ENCODE measurements at regions not wholly inside any gene's neighbourhood (a gene's known extent, or its start where the extent isn't known, plus 50 kb on each side); places are given as distances from the start of the nearest gene placed in this dataset.

DNA sequence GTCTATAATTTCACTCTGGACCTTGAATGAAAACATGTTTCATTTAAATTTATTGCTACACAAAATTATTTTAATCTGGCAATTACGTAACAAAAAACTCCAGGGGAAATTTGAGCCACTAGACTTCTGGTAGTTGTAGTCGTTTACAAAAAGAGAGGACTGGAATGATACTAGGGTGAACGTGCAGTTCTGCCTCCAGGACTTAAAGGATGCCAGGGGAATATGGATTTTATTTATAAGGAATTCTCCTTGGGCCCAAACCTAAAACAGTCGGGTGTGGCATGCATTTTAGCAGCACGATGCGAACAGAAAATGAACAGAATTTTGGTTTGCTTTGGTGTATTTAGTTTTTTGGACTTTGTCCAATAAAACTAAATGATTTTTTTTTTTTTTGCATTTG, 76.9 kb downstream of the PRL start:
- no peak overlapping the region for H3K27ac ChIP-seq
- H3K9me3 ChIP-seq (ENCODE audit: low read depth, low read length) = no peaks in the 10 kb centered on the region
- TF ChIP-seq POLR2AphosphoS5 (IDR thresholded peaks at IDR 0.05; ENCODE audit: borderline replicate concordance, low read depth, low read length) (no peak), EZH2 (IDR thresholded peaks at IDR 0.05) (no peak), FOXP2 (optimal IDR thresholded peaks at IDR 0.05; ENCODE audit: control extremely low read depth, extremely low read length, insufficient read depth) (no peak)
- H3K9ac ChIP-seq (ENCODE audit: insufficient read length) = no peak overlapping the region
- no peak for DNase-seq (ENCODE audit: low read depth, low spot score)
- no peaks in the 10 kb centered on the region for H3K36me3 ChIP-seq (ENCODE audit: insufficient read depth, low read length)
- H3K4me3 ChIP-seq = no peak overlapping the region

DNA sequence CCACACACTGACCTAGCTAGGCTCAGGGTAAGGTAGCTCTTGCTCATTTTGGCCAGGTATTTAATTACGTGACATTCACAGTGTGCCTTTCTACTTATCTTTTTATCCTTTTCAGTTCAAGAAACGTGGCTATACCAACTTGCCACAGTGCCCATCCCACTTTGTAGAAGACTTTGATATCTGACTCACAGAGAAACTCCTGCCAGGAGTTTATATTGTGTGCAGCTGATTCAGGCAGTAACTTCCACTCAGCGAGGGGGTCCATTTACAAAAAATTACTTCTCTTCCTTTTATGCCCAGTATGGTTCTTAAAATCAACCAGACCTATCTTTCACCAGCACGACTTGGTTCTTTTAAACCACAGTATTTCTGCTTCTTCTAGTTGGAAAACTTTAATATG, 75.6 kb downstream of the PRL start:
- Histone ChIP-seq H3K9me3 (ENCODE audit: low read depth, low read length) (no peaks in the 10 kb centered on the region), H3K9ac (ENCODE audit: insufficient read length) (no peak overlapping the region), H3K36me3 (ENCODE audit: insufficient read depth, low read length) (no peaks in the 10 kb centered on the region), H3K27ac (no peak overlapping the region), H3K4me3 (no peak overlapping the region)
- DNase-seq (ENCODE audit: low read depth, low spot score) = no peak
- TF ChIP-seq EZH2 (IDR thresholded peaks at IDR 0.05) (no peak), FOXP2 (optimal IDR thresholded peaks at IDR 0.05; ENCODE audit: control extremely low read depth, extremely low read length, insufficient read depth) (no peak), POLR2AphosphoS5 (IDR thresholded peaks at IDR 0.05; ENCODE audit: borderline replicate concordance, low read depth, low read length) (no peak)

DNA sequence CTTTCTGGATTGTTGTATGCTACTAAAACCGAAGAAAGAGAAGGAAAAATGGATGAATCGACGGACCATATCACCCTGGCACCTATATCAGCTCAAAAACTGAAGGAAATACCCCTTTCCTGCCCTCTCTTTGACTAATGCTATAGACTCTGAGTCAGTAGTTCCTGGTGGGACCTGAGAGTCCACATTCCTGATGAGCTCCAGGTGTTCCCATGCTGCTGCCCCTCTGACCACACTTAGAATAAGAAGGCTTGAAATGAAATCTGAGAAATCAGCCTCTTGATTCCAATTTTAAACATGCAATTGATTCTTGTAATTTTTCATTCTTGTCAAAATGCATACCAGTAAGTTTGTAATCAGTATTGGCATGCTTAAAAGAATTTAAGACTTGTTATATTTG, 75.2 kb downstream of the PRL start:
- no peak overlapping the region for H3K4me3 ChIP-seq
- H3K27ac ChIP-seq = no peak overlapping the region
- H3K9ac ChIP-seq (ENCODE audit: insufficient read length) = no peak overlapping the region
- no peak for DNase-seq (ENCODE audit: low read depth, low spot score)
- TF ChIP-seq EZH2 (IDR thresholded peaks at IDR 0.05) (no peak), POLR2AphosphoS5 (IDR thresholded peaks at IDR 0.05; ENCODE audit: borderline replicate concordance, low read depth, low read length) (no peak), FOXP2 (optimal IDR thresholded peaks at IDR 0.05; ENCODE audit: control extremely low read depth, extremely low read length, insufficient read depth) (no peak)
- H3K36me3 ChIP-seq (ENCODE audit: insufficient read depth, low read length) = no peaks in the 10 kb centered on the region
- no peaks in the 10 kb centered on the region for H3K9me3 ChIP-seq (ENCODE audit: low read depth, low read length)

DNA sequence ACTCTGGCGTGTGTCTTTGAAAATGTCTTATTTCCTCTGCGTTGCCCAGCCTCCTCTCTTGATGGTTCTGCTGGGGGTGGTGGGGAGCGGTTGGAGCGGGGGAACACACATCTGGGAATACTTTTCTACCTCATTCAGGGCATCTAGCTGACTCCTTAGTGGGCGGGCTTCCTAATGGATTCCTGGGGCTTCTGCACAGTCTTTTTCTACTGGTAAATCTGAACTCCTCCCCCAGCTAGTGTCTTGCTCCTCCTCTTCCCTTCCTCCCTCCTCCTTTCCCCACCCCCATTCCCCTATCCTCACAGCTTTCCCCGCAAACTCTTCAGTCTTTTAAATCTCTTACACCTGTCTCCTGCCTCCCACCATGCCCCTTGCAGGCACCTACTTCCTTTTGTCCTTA, 74.4 kb downstream of the PRL start:
- TF ChIP-seq POLR2AphosphoS5 (IDR thresholded peaks at IDR 0.05; ENCODE audit: borderline replicate concordance, low read depth, low read length) = no peak
- H3K36me3 ChIP-seq (ENCODE audit: insufficient read depth, low read length) = no peaks in the 10 kb centered on the region
- H3K4me3 ChIP-seq = peak overlapping the region; percentile 28; the same call in 1 of the 2 replicates
- no peak overlapping the region; the same call in 1 of the 2 replicates for H3K27ac ChIP-seq
- no peaks in the 10 kb centered on the region for H3K9me3 ChIP-seq (ENCODE audit: low read depth, low read length)
- no peak overlapping the region for H3K9ac ChIP-seq (ENCODE audit: insufficient read length)
- DNase-seq (ENCODE audit: low read depth, low spot score) = no peak

DNA sequence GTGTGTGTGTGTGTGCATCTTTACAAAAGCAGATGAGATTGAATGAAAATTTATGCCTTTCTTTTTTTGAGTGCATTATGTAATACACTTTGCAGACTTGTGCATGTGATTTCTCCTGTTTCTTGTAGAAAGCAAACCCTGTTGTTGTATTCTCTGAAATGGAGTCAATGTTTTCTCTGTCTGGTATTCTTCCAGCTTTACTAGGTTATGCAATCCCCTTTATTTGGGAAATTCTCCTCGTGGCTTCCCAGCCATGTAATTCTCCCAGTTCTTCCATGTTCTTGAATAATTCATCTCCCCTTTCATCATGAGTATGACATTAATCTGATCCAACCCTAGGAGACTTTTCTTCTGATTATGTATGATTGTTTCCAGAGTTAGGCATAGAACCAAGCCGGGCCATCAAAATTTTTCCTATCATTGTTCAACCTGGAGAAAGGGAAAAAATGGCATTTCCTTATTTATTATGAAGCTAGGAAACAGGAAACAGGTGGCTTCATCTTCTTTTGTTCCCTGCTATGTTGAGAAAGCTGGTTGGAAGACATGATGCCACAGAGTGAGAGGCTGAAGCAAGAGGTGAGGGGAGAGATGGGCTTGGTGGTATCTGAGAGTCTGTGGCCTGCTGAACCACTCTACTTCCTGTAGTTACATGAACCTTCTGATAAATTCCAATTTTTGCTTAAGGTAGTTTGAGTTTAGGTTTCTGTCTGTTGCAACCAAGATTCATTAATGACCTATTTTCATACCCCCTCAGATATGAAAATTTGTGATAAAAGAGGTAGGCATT, 68.8 kb downstream of the PRL start:
- peak; percentile 22 for DNase-seq (ENCODE audit: low read depth, low spot score)
- Histone ChIP-seq H3K27ac (no peak overlapping the region), H3K4me3 (no peak overlapping the region), H3K9ac (ENCODE audit: insufficient read length) (no peak overlapping the region), H3K36me3 (ENCODE audit: insufficient read depth, low read length) (no peaks in the 10 kb centered on the region), H3K9me3 (ENCODE audit: low read depth, low read length) (no peaks in the 10 kb centered on the region)
- TF ChIP-seq POLR2AphosphoS5 (IDR thresholded peaks at IDR 0.05; ENCODE audit: borderline replicate concordance, low read depth, low read length) = no peak
- TF ChIP-seq EZH2 (IDR thresholded peaks at IDR 0.05) = no peak
- no peak for TF ChIP-seq FOXP2 (optimal IDR thresholded peaks at IDR 0.05; ENCODE audit: control extremely low read depth, extremely low read length, insufficient read depth)

DNA sequence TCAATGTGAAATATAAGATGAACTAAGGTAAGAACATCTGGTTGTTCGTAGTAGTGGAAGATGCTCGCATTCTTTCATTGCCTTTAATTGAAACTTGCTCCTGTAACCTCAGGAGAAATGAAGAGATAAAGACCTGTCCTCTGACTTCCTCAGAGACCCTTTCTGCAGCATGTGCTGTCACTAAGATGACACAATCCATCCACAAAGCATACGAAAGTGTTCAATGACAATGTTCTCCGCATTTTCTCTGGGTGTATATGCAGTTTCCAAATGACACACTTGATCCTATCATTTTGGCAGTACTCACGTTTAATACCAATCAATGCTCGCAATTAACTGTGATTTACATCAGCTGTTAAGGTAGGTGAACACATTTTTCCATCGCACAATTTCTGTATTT, 65.8 kb downstream of the PRL start:
- no peak for DNase-seq (ENCODE audit: low read depth, low spot score)
- no peak for TF ChIP-seq EZH2 (IDR thresholded peaks at IDR 0.05)
- TF ChIP-seq POLR2AphosphoS5 (IDR thresholded peaks at IDR 0.05; ENCODE audit: borderline replicate concordance, low read depth, low read length) = no peak
- TF ChIP-seq FOXP2 (optimal IDR thresholded peaks at IDR 0.05; ENCODE audit: control extremely low read depth, extremely low read length, insufficient read depth) = no peak
- no peaks in the 10 kb centered on the region for H3K36me3 ChIP-seq (ENCODE audit: insufficient read depth, low read length)
- no peak overlapping the region for H3K9ac ChIP-seq (ENCODE audit: insufficient read length)
- no peak overlapping the region for H3K27ac ChIP-seq
- no peaks in the 10 kb centered on the region for H3K9me3 ChIP-seq (ENCODE audit: low read depth, low read length)
- H3K4me3 ChIP-seq = no peak overlapping the region

DNA sequence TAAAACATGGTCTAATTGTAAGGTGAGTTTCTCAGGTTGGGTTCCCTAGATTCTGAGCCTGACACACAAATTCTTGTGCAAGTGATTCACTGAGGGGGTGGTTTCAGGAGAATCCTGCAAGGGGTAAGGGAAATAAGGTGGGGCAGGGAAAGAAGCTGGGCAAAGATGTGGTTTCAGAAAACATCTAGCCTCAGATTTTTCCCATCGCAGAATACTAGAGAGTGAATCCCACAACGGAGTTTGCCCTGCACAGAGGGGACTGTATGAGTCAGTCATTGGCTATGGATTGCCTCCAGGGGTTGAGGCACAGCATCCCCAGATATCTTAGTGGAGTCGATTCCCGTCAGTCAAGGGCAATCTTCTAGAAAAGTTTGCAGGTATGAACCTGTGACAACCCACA, 65.2 kb downstream of the PRL start:
- Histone ChIP-seq H3K36me3 (ENCODE audit: insufficient read depth, low read length) (no peaks in the 10 kb centered on the region), H3K9ac (ENCODE audit: insufficient read length) (no peak overlapping the region), H3K27ac (no peak overlapping the region), H3K9me3 (ENCODE audit: low read depth, low read length) (0 out of 2 replicates have a peak, but pooled peaks cover 1% of the 10 kb centered on the region), H3K4me3 (no peak overlapping the region)
- TF ChIP-seq EZH2 (IDR thresholded peaks at IDR 0.05) (no peak), POLR2AphosphoS5 (IDR thresholded peaks at IDR 0.05; ENCODE audit: borderline replicate concordance, low read depth, low read length) (no peak), FOXP2 (optimal IDR thresholded peaks at IDR 0.05; ENCODE audit: control extremely low read depth, extremely low read length, insufficient read depth) (no peak)
- DNase-seq (ENCODE audit: low read depth, low spot score) = no peak

DNA sequence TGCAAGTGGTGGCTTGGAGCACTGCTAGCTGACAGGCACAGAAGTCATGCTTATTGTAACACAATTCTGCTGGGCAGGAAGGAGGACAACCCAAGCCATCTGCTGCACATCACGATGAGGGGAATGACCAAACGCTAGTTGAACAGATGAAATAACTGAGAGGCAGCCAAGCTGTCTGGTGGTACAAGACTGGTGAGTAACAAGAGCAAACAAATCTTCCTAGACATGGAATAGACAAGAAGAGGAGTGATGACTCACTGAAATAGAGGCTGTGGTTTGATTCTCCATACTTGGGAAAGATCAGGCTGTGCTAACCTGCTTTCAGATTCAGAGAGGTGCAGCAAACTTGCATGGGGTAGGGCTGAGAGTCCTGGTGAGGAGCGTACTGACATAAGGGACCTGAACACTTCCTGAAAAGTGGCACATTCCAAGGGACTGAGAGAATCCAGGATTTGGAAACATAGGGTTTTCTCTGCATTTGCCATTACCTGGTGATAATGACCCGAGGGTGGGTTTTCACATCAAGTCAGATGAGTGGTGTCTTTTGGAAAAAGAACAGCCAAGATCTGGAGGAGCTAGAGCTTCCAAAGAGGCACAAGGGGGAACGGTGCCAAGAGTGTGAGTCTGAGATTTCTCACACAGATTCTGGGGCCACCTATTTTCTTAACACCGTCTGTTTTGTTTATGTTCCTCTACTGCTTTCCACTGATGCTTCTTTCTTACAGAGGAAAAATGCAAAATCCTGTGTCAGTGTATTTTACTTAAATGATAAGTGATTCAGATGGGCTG, 60.0 kb downstream of the PRL start:
- H3K36me3 ChIP-seq (ENCODE audit: insufficient read depth, low read length) = no peaks in the 10 kb centered on the region
- TF ChIP-seq EZH2 (IDR thresholded peaks at IDR 0.05) (no peak), FOXP2 (optimal IDR thresholded peaks at IDR 0.05; ENCODE audit: control extremely low read depth, extremely low read length, insufficient read depth) (no peak)
- 0 out of 2 replicates have a peak, but pooled peaks cover 5% of the 10 kb centered on the region for H3K9me3 ChIP-seq (ENCODE audit: low read depth, low read length)
- H3K9ac ChIP-seq (ENCODE audit: insufficient read length) = no peak overlapping the region
- no peak overlapping the region for H3K4me3 ChIP-seq
- no peak for DNase-seq (ENCODE audit: low read depth, low spot score)
- no peak overlapping the region for H3K27ac ChIP-seq
